ENCODE measurements at regions not wholly inside any gene's neighbourhood (a gene's known extent, or its start where the extent isn't known, plus 50 kb on each side); places are given as distances from the start of the nearest gene placed in this dataset.

DNA sequence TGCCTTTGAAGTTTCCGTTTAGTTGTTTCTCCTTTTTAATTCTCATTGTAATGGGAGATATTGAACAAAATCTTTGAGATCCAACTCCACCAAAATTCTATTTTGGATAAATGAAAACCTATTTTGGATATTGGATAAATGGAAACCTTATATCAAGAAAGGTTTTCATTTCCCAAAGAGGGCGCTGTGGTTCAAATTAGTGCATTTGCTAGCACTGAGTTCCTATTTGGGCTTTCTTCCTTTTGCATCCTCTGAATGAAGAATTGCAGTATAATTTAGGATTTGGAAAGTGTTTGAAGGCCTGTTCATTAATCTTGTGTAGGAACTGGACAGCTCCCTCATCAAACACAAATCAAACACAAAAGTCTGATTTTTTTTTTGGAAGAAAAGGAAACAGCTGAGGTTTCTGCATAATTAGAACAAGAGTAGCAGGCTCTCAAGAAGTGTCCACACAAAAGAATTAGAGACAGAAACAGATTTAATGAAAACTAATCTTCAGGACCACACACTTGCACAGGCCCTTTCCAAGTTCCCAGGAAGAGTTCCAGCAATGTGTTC is 80.8 kb upstream of the KLF14 start:
- H3K27me3 ChIP-seq (replicated peaks; ENCODE audit: insufficient read depth, low read depth, low read length, poor library complexity) = no peaks in the 10 kb centered on the region
- no peaks in the 10 kb centered on the region for H3K36me3 ChIP-seq (ENCODE audit: insufficient read depth, low read length, poor library complexity, severe bottlenecking)
- H3K4me1 ChIP-seq (ENCODE audit: insufficient read depth, low read length, poor library complexity, severe bottlenecking) = peaks cover 16% of the 10 kb centered on the region
- POLR2A ChIA-PET (ENCODE audit: low non-redundant PET) = no interaction called here
- DNase-seq (ENCODE audit: low spot score) = peak; percentile 80
- CTCF ChIA-PET = no interaction called here
- BruUV-seq (replicated peaks) = no TSS peak
- H3K27ac ChIP-seq (ENCODE audit: low read depth, low read length, poor library complexity, severe bottlenecking) = no peak overlapping the region
- H3K9me3 ChIP-seq (ENCODE audit: low read depth, low read length, poor library complexity, severe bottlenecking) = no peaks in the 10 kb centered on the region
- intact Hi-C loops (cut with micrococcal nuclease; ENCODE audit: unreplicated experiment) = no loop called here
- TF ChIP-seq EZH2 (IDR thresholded peaks at IDR 0.05; ENCODE audit: borderline replicate concordance, low read depth, low read length, poor library complexity, severe bottlenecking) = no peak
- TF ChIP-seq, protein P1, sequence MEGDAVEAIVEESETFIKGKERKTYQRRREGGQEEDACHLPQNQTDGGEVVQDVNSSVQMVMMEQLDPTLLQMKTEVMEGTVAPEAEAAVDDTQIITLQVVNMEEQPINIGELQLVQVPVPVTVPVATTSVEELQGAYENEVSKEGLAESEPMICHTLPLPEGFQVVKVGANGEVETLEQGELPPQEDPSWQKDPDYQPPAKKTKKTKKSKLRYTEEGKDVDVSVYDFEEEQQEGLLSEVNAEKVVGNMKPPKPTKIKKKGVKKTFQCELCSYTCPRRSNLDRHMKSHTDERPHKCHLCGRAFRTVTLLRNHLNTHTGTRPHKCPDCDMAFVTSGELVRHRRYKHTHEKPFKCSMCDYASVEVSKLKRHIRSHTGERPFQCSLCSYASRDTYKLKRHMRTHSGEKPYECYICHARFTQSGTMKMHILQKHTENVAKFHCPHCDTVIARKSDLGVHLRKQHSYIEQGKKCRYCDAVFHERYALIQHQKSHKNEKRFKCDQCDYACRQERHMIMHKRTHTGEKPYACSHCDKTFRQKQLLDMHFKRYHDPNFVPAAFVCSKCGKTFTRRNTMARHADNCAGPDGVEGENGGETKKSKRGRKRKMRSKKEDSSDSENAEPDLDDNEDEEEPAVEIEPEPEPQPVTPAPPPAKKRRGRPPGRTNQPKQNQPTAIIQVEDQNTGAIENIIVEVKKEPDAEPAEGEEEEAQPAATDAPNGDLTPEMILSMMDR (conservative IDR thresholded peaks at IDR 0.05; ENCODE audit: low read depth, low read length) = peak; percentile 85
- H3K4me3 ChIP-seq (ENCODE audit: low read depth, low read length, poor library complexity, severe bottlenecking) = no peak overlapping the region

DNA sequence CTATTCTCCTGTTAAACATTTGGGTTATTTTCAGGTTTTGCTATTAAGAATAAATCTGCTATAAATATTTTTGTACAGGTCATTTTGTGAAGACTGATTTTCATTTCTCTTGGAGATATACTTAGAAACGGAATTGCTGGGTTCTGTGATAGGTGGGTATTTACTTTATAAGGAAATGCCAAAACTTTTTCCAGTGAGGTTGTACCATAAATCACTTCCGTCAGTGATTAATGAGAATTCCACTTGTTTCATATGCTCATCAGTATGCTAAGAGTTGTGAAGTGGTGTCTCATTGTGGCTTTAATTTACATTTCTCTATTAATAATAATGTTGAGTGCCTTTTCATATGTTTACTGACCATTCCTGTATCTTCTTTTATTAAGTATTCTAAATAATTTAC is 84.0 kb upstream of the KLF14 start:
- Histone ChIP-seq H3K4me1 (ENCODE audit: insufficient read depth, low read length, poor library complexity, severe bottlenecking) (peaks cover 16% of the 10 kb centered on the region), H3K9me3 (ENCODE audit: low read depth, low read length, poor library complexity, severe bottlenecking) (no peaks in the 10 kb centered on the region), H3K4me3 (ENCODE audit: low read depth, low read length, poor library complexity, severe bottlenecking) (no peak overlapping the region), H3K36me3 (ENCODE audit: insufficient read depth, low read length, poor library complexity, severe bottlenecking) (no peaks in the 10 kb centered on the region), H3K27me3 (replicated peaks; ENCODE audit: insufficient read depth, low read depth, low read length, poor library complexity) (no peaks in the 10 kb centered on the region), H3K27ac (ENCODE audit: low read depth, low read length, poor library complexity, severe bottlenecking) (no peak overlapping the region)
- TF ChIP-seq EZH2 (IDR thresholded peaks at IDR 0.05; ENCODE audit: borderline replicate concordance, low read depth, low read length, poor library complexity, severe bottlenecking) = no peak
- TF ChIP-seq, protein P1 (conservative IDR thresholded peaks at IDR 0.05; ENCODE audit: low read depth, low read length) = no peak
- intact Hi-C loops (cut with micrococcal nuclease; ENCODE audit: unreplicated experiment) = no loop called here
- ChIA-PET POLR2A (ENCODE audit: low non-redundant PET) (no interaction called here), CTCF (no interaction called here)
- DNase-seq (ENCODE audit: low spot score) = no peak
- no TSS peak for BruUV-seq (replicated peaks)

DNA sequence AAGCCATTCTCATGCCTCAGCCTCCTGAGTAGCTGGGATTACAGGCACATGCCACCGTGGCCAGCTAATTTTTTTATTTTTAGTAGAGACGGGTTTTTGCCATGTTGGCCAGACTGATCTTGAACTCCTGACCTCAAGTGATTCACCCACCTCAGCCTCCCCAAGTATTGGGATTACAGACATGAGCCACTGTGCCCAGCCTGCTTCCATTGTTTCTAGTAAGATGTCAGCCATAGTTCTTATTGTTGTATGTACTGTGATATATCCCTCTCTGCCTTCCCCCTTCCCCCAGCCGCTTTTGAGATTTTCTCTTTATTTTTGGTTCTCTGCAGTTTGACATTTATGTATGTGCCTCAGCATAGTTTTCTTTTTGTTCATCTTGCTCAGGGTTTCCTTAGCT is 87.9 kb upstream of the KLF14 start:
- no TSS peak for BruUV-seq (replicated peaks)
- H3K27me3 ChIP-seq (replicated peaks; ENCODE audit: insufficient read depth, low read depth, low read length, poor library complexity) = no peaks in the 10 kb centered on the region
- no peak overlapping the region for H3K4me3 ChIP-seq (ENCODE audit: low read depth, low read length, poor library complexity, severe bottlenecking)
- H3K9me3 ChIP-seq (ENCODE audit: low read depth, low read length, poor library complexity, severe bottlenecking) = peaks cover 12% of the 10 kb centered on the region
- no peaks in the 10 kb centered on the region for H3K36me3 ChIP-seq (ENCODE audit: insufficient read depth, low read length, poor library complexity, severe bottlenecking)
- TF ChIP-seq, protein P1 (conservative IDR thresholded peaks at IDR 0.05; ENCODE audit: low read depth, low read length) = no peak
- TF ChIP-seq EZH2 (IDR thresholded peaks at IDR 0.05; ENCODE audit: borderline replicate concordance, low read depth, low read length, poor library complexity, severe bottlenecking) = no peak
- no peak overlapping the region for H3K27ac ChIP-seq (ENCODE audit: low read depth, low read length, poor library complexity, severe bottlenecking)
- H3K4me1 ChIP-seq (ENCODE audit: insufficient read depth, low read length, poor library complexity, severe bottlenecking) = no peaks in the 10 kb centered on the region
- POLR2A ChIA-PET (ENCODE audit: low non-redundant PET) = no interaction called here
- CTCF ChIA-PET = interaction anchor here (0.6 kb wide), 1 partner anchor 161 kb away, joined by 3 read pairs; no protein-coding TSS in a partner anchor
- no peak for DNase-seq (ENCODE audit: low spot score)
- intact Hi-C loops (cut with micrococcal nuclease; ENCODE audit: unreplicated experiment) = no loop called here

All from A673 (cell line).